H1 (cell line): ENCODE measurements at regions not wholly inside any gene's neighbourhood (a gene's known extent, or its start where the extent isn't known, plus 50 kb on each side); places are given as distances from the start of the nearest gene placed in this dataset.

Experiments
- CTCF ChIA-PET: fragments of 300-600 bp; sonication (Branson Sonifier 250); formaldehyde crosslinking; loops from one replicate; lab custom pipeline; 2021; ENCODE audit not compliant: partially characterized antibody; lab: Charles Lee
- POLR2A ChIA-PET: fragments of 300-600 bp; sonication (Branson Sonifier 250); formaldehyde crosslinking; loops from one replicate; lab custom pipeline; 2021; ENCODE audit warnings: inconsistent platforms; ENCODE audit not compliant: partially characterized antibody; lab: Charles Lee
- DNase-seq, 2 experiments: peaks; one replicate each; pipeline versions ENCODE4 v3.0.0 to v3.0.0-alpha.2; 2010 to 2022; ENCODE audit warnings: low spot score in 2 of 2, low read depth in 1 of 2, mixed read lengths in 1 of 2
- FAIRE-seq: peaks from 2 replicates; lab custom pipeline; 2011; peaks lifted over from hg19 to GRCh38; lab: Jason Lieb, UNC
- H2AFZ ChIP-seq: 2 replicates; pipeline ENCODE4 v1.8.1; 2012; ENCODE audit warnings: low read length, inconsistent platforms
- H2AK5ac ChIP-seq: 2 replicates; pipeline ENCODE4 v1.6.1; 2013; ENCODE audit warnings: low read depth, low read length
- H2BK120ac ChIP-seq: replicated peaks from 2 replicates; pipeline ENCODE3; 2013; ENCODE audit warnings: low read depth, low read length, inconsistent platforms
- H2BK12ac ChIP-seq: 2 replicates; pipeline ENCODE4 v1.6.1; 2013; ENCODE audit warnings: low read depth, low read length
- H2BK15ac ChIP-seq: 2 replicates; pipeline ENCODE4 v1.6.1; 2013; ENCODE audit warnings: low read length
- H2BK20ac ChIP-seq: 2 replicates; pipeline ENCODE4 v1.6.1; 2013; ENCODE audit warnings: low read length
- H2BK5ac ChIP-seq: 2 replicates; pipeline ENCODE4 v1.6.1; 2013; ENCODE audit warnings: low read depth, low read length
- H3K14ac ChIP-seq: 2 replicates; pipeline ENCODE4 v1.6.1; 2013; ENCODE audit warnings: inconsistent platforms; ENCODE audit not compliant: insufficient read length
- H3K18ac ChIP-seq: 2 replicates; pipeline ENCODE4 v1.6.1; 2013; ENCODE audit warnings: low read length; ENCODE audit errors: extremely low read depth
- H3K23ac ChIP-seq: 2 replicates; pipeline ENCODE4 v1.6.1; 2013; ENCODE audit warnings: inconsistent platforms; ENCODE audit not compliant: insufficient read length
- H3K23me2 ChIP-seq: 2 replicates; pipeline ENCODE4 v1.6.1; 2013; ENCODE audit warnings: low read depth, low read length
- H3K27ac ChIP-seq: 2 replicates; pipeline ENCODE4 v1.6.1; 2011; ENCODE audit warnings: low read depth, low read length, inconsistent platforms
- H3K27me3 ChIP-seq, 4 experiments: replicated peaks in 1 of 4; 1 replicate in 1 of 4; 2 replicates in 3 of 4; pipeline versions ENCODE4 v1.6.1 to v1.8.1; 2011 to 2013; ENCODE audit warnings: low read length in 3 of 4, mild to moderate bottlenecking in 3 of 4, inconsistent platforms in 2 of 4, mixed read lengths in 2 of 4, moderate library complexity in 1 of 4; ENCODE audit not compliant: control insufficient read depth in 3 of 4, insufficient read depth in 3 of 4; ENCODE audit errors: extremely low read depth in 1 of 4
- H3K36me3 ChIP-seq, 4 experiments: 2 replicates each; pipeline versions ENCODE4 v1.6.1 to v1.8.1; 2011 to 2013; ENCODE audit warnings: mild to moderate bottlenecking in 4 of 4, low read length in 3 of 4, moderate library complexity in 2 of 4, control low read depth in 1 of 4, inconsistent platforms in 1 of 4; ENCODE audit not compliant: insufficient read depth in 4 of 4, control insufficient read depth in 2 of 4
- H3K4ac ChIP-seq: replicated peaks from 2 replicates; pipeline ENCODE3; 2013; ENCODE audit warnings: low read length, low read depth, mixed read lengths, inconsistent platforms; ENCODE audit not compliant: insufficient read length
- H3K4me1 ChIP-seq, 4 experiments: replicated peaks in 1 of 4; 1 replicate in 1 of 4; 2 replicates in 3 of 4; pipeline versions ENCODE4 v1.6.1 to v1.8.1; 2011 to 2013; ENCODE audit warnings: low read length in 3 of 4, inconsistent platforms in 2 of 4, mixed read lengths in 1 of 4; ENCODE audit not compliant: insufficient read depth in 4 of 4, control insufficient read depth in 3 of 4
- H3K4me2 ChIP-seq, 2 experiments: 2 replicates each; pipeline versions ENCODE4 v1.6.1 to v1.8.1; 2011 to 2013; ENCODE audit warnings: low read depth in 2 of 2, low read length in 2 of 2, control low read depth in 1 of 2, inconsistent platforms in 1 of 2, mild to moderate bottlenecking in 1 of 2; ENCODE audit not compliant: insufficient read depth in 1 of 2
- H3K4me3 ChIP-seq, 4 experiments: fragments of 200-600, 300-600 bp in 1 of 4; sonication (generic), shearing (Covaris generic), sonication (Bioruptor Twin) in 1 of 4; 2 replicates each; pipeline versions ENCODE4 v1.5.1 to v1.8.1; 2011 to 2016; ENCODE audit warnings: low read length in 4 of 4, low read depth in 3 of 4, control low read depth in 2 of 4, inconsistent platforms in 2 of 4, mild to moderate bottlenecking in 2 of 4, mixed read lengths in 1 of 4, moderate library complexity in 1 of 4; ENCODE audit not compliant: insufficient read depth in 2 of 4; ENCODE audit errors: extremely low read depth in 1 of 4
- H3K56ac ChIP-seq: replicated peaks from 2 replicates; pipeline ENCODE3; 2013; ENCODE audit warnings: low read depth, mild to moderate bottlenecking, mixed read lengths, low read length, inconsistent platforms; ENCODE audit not compliant: insufficient read length
- H3K79me1 ChIP-seq: 2 replicates; pipeline ENCODE4 v1.6.1; 2013; ENCODE audit warnings: low read depth, low read length, control low read depth
- H3K79me2 ChIP-seq, 2 experiments: 2 replicates each; pipeline versions ENCODE4 v1.6.1 to v1.8.1; 2012 to 2013; ENCODE audit warnings: low read length in 2 of 2, mild to moderate bottlenecking in 2 of 2, inconsistent platforms in 1 of 2; ENCODE audit not compliant: insufficient read depth in 2 of 2, control insufficient read depth in 1 of 2
- H3K9ac ChIP-seq, 4 experiments: replicated peaks in 1 of 4; 1 replicate in 1 of 4; 2 replicates in 3 of 4; pipeline versions ENCODE4 v1.6.1 to v1.8.1; 2011 to 2013; ENCODE audit warnings: low read depth in 3 of 4, low read length in 3 of 4, control low read depth in 2 of 4, mild to moderate bottlenecking in 2 of 4, moderate library complexity in 2 of 4, inconsistent platforms in 1 of 4; ENCODE audit errors: extremely low read depth in 1 of 4
- H3K9me3 ChIP-seq, 2 experiments: 2 replicates each; pipeline versions ENCODE4 v1.6.1 to v1.8.1; 2012 to 2013; ENCODE audit warnings: mild to moderate bottlenecking in 2 of 2, moderate library complexity in 2 of 2, control low read depth in 1 of 2, inconsistent platforms in 1 of 2, low read depth in 1 of 2, low read length in 1 of 2, mixed read lengths in 1 of 2; ENCODE audit not compliant: insufficient read depth in 2 of 2
- H4K20me1 ChIP-seq, 2 experiments: replicated peaks in 1 of 2; 2 replicates each; pipeline versions ENCODE3 to v1.8.1; 2011 to 2013; ENCODE audit warnings: inconsistent platforms in 2 of 2, low read length in 2 of 2, mild to moderate bottlenecking in 1 of 2; ENCODE audit not compliant: insufficient read depth in 2 of 2, control insufficient read depth in 1 of 2
- H4K5ac ChIP-seq: 2 replicates; pipeline ENCODE4 v1.6.1; 2013; ENCODE audit warnings: low read length, low read depth, mixed read lengths, inconsistent platforms; ENCODE audit not compliant: insufficient read length
- H4K8ac ChIP-seq: 2 replicates; pipeline ENCODE4 v1.8.0; 2013; ENCODE audit warnings: mild to moderate bottlenecking, moderate library complexity, low read length, inconsistent platforms; ENCODE audit not compliant: insufficient read depth; ENCODE audit errors: extremely low read depth
- H4K91ac ChIP-seq: replicated peaks from 2 replicates; pipeline ENCODE3; 2013; ENCODE audit warnings: low read length, mixed read lengths, inconsistent platforms; ENCODE audit not compliant: insufficient read length
- BRCA1 ChIP-seq: IDR thresholded peaks from 2 replicates; pipeline ENCODE4 v1.6.1; 2012; ENCODE audit warnings: low read depth, low read length, improper control_type of control experiment
- CBX5 ChIP-seq: fragments of 300-800, 300-1000 bp; sonication (generic); IDR thresholded peaks from 2 replicates; pipeline ENCODE4 v1.7.1; 2016; ENCODE audit warnings: antibody characterized with exemption, low read length, low read depth
- CHD1 ChIP-seq: IDR thresholded peaks from 2 replicates; pipeline ENCODE4 v1.6.1; 2012; ENCODE audit warnings: low read depth, low read length, improper control_type of control experiment
- CHD2 ChIP-seq: IDR thresholded peaks from 2 replicates; pipeline ENCODE4 v1.6.1; 2012; ENCODE audit warnings: low read length, improper control_type of control experiment
- CREB1 ChIP-seq: IDR thresholded peaks from 2 replicates; pipeline ENCODE4 v1.6.1; 2012; ENCODE audit warnings: inconsistent platforms
- EGR1 ChIP-seq: IDR thresholded peaks from 2 replicates; pipeline ENCODE4 v1.6.1; 2011; ENCODE audit warnings: low read depth, low read length, borderline replicate concordance
- EP300 ChIP-seq, 2 experiments: IDR thresholded peaks; 1 replicate in 1 of 2; 2 replicates in 1 of 2; pipeline ENCODE4 v1.6.1; 2011 to 2012; ENCODE audit warnings: low read depth in 2 of 2, low read length in 2 of 2, mild to moderate bottlenecking in 2 of 2, borderline replicate concordance in 1 of 2, inconsistent platforms in 1 of 2, moderate library complexity in 1 of 2
- JUN ChIP-seq: IDR thresholded peaks from 2 replicates; pipeline ENCODE4 v1.6.1; 2011; ENCODE audit warnings: low read depth, mild to moderate bottlenecking, improper control_type of control experiment, low read length
- KDM4A ChIP-seq: IDR thresholded peaks from one replicate; pipeline ENCODE4 v1.7.1; 2012; ENCODE audit warnings: low read depth, mild to moderate bottlenecking, moderate library complexity, low read length, inconsistent platforms; ENCODE audit not compliant: severe bottlenecking
- KDM5A ChIP-seq: fragments of 200-600 bp; IDR thresholded peaks from 2 replicates; pipeline ENCODE4 v1.7.1; 2012; ENCODE audit warnings: mild to moderate bottlenecking, low read length, inconsistent platforms, mixed read lengths
- POLR2AphosphoS5 ChIP-seq: IDR thresholded peaks from 2 replicates; pipeline ENCODE4 v1.6.1; 2011; ENCODE audit warnings: low read depth, low read length
- RFX5 ChIP-seq: IDR thresholded peaks from 2 replicates; pipeline ENCODE4 v1.6.1; 2011; ENCODE audit warnings: low read depth, low read length, improper control_type of control experiment, borderline replicate concordance
- RXRA ChIP-seq: IDR thresholded peaks from 2 replicates; pipeline ENCODE4 v1.6.1; 2011; ENCODE audit warnings: low read depth, mild to moderate bottlenecking, low read length, moderate library complexity; ENCODE audit not compliant: insufficient read depth
- SP2 ChIP-seq: IDR thresholded peaks from 2 replicates; pipeline ENCODE4 v1.6.1; 2012; ENCODE audit warnings: mild to moderate bottlenecking, low read length, inconsistent platforms
- TBP ChIP-seq: IDR thresholded peaks from 2 replicates; pipeline ENCODE4 v1.6.1; 2011; ENCODE audit warnings: low read depth, low read length, improper control_type of control experiment
- TCF12 ChIP-seq: IDR thresholded peaks from 2 replicates; pipeline ENCODE4 v1.6.1; 2011; ENCODE audit warnings: low read depth, mild to moderate bottlenecking, low read length
- WGBS, 2 experiments: shearing (Covaris generic) in 1 of 2; methylation state at CpG; one replicate each; pipeline versions ENCODE4 v1.1.6 to v1.1.7; 2013 to 2015; ENCODE audit warnings: low lambda C conversion rate in 2 of 2, mixed read lengths in 2 of 2, inconsistent platforms in 1 of 2, low coverage in 1 of 2, missing lambda C conversion rate in 1 of 2; ENCODE audit not compliant: insufficient replicate concordance in 2 of 2, insufficient coverage in 1 of 2, insufficient read length in 1 of 2; ENCODE audit errors: extremely low coverage in 1 of 2, missing lambda C conversion rate in 1 of 2; 5-methylcytosine and 5-hydroxymethylcytosine counted together

- no peak for DNase-seq
- no peak overlapping the region for H2BK5ac ChIP-seq
- H3K56ac ChIP-seq = no peak overlapping the region
- ChIA-PET POLR2A (no interaction called here), CTCF (no interaction called here)
- H3K36me3 ChIP-seq = no peaks in the 10 kb centered on the region
- FAIRE-seq = no peak
- no peak overlapping the region for H3K9ac ChIP-seq
- no peaks in the 10 kb centered on the region for H4K20me1 ChIP-seq
- H3K79me2 ChIP-seq = no peaks in the 10 kb centered on the region
- H3K9me3 ChIP-seq = no peaks in the 10 kb centered on the region
- no peak overlapping the region for H4K8ac ChIP-seq
- H3K18ac ChIP-seq = no peak overlapping the region
- no peak overlapping the region for H2BK15ac ChIP-seq
- no peak overlapping the region for H3K27ac ChIP-seq
- no peaks in the 10 kb centered on the region for H3K27me3 ChIP-seq
- no peak overlapping the region for H3K14ac ChIP-seq
- H3K4me1 ChIP-seq = peaks cover 0 to 13% (median 10%) of the 10 kb centered on the region in 4 experiments; a peak in 2 of 7 replicates
- H3K4ac ChIP-seq = no peak overlapping the region
- H4K91ac ChIP-seq = no peak overlapping the region
- H2AFZ ChIP-seq = no peak overlapping the region
- peak overlapping the region; percentile 52 for H4K5ac ChIP-seq
- no peaks in the 10 kb centered on the region for H3K23me2 ChIP-seq
- H3K4me2 ChIP-seq = no peak overlapping the region; a peak in 1 of 4 replicates
- H3K79me1 ChIP-seq = no peaks in the 10 kb centered on the region
- WGBS, 2 experiments = 59% methylated on average over 3 of the region's 3 CpGs; no CpG with 5 or more reads in 1 of the 2 experiments
- H2BK20ac ChIP-seq = no peak overlapping the region; the same call in 1 of the 2 replicates
- no peak overlapping the region for H2AK5ac ChIP-seq
- no peak overlapping the region for H2BK12ac ChIP-seq
- no peak overlapping the region for H2BK120ac ChIP-seq
- no peak overlapping the region for H3K23ac ChIP-seq
- no peak overlapping the region for H3K4me3 ChIP-seq
- TF ChIP-seq CHD2 (no peak), TCF12 (no peak), KDM4A (no peak), POLR2AphosphoS5 (no peak), EP300 (IDR thresholded peaks at IDR 0.05; ENCODE audit: borderline replicate concordance in 1 of 2, low read depth in 2 of 2, low read length in 2 of 2) (no peak), CBX5 (no peak), EGR1 (no peak), KDM5A (no peak), RFX5 (no peak), CREB1 (no peak), SP2 (no peak), TBP (no peak), CHD1 (no peak), JUN (no peak), RXRA (no peak), BRCA1 (no peak)
Measured at GRCh38 chr13:34124666-34125306, 306.8 kb downstream of the RFC3 start.
